ENCODE measurements at regions not wholly inside any gene's neighbourhood (a gene's known extent, or its start where the extent isn't known, plus 50 kb on each side); places are given as distances from the start of the nearest gene placed in this dataset.

- TF ChIP-seq CTCF (IDR thresholded peaks at IDR 0.05; ENCODE audit: low read length), result no peak
- TF ChIP-seq EZH2 (IDR thresholded peaks at IDR 0.05; ENCODE audit: borderline replicate concordance, low read length), result no peak
Measured at GRCh38 chrX:13200398-13200797, 119.5 kb downstream of the ATXN3L start.

Measured in OCI-LY1 (cell line).